IMR-90 (cell line): ENCODE measurements at regions not wholly inside any gene's neighbourhood (a gene's known extent, or its start where the extent isn't known, plus 50 kb on each side); places are given as distances from the start of the nearest gene placed in this dataset.

Source experiments
- ATAC-seq: fragments of 200-7000 bp; cut with Tn5 transposase; 2 replicates; pipeline ENCODE4 v1.9.1; 2020; ENCODE audit warnings: low read depth, mild to moderate bottlenecking, moderate library complexity
- BruUV-seq: library from RNA; stranded (reverse); fragments of 400-500 nt; replicated peaks from 2 replicates; lab custom pipeline; 2021; lab: Mats Ljungman, UMichigan
- CTCF ChIA-PET: fragments of 300-600 bp; formaldehyde crosslinking; extraction: SDS; loops from one replicate; lab custom pipeline; 2021; ENCODE audit warnings: antibody characterized with exemption; lab: Yijun Ruan, JAX
- POLR2A ChIA-PET: fragments of 300-600 bp; sonication (Branson Sonifier 250); formaldehyde crosslinking; loops from one replicate; lab custom pipeline; 2022; ENCODE audit warnings: antibody characterized with exemption; ENCODE audit not compliant: unreplicated experiment; lab: Charles Lee
- DNase-seq: peaks from one replicate; pipeline ENCODE4 v3.0.0; 2013
- H2AFZ ChIP-seq: replicated peaks from 2 replicates; pipeline ENCODE3; 2013; ENCODE audit warnings: low read length, mild to moderate bottlenecking; ENCODE audit not compliant: poor library complexity
- H2AK5ac ChIP-seq: 2 replicates; pipeline ENCODE4 v1.6.1; 2013; ENCODE audit warnings: low read depth, low read length, inconsistent platforms
- H2AK9ac ChIP-seq: replicated peaks from 2 replicates; pipeline ENCODE3; 2013; ENCODE audit warnings: mild to moderate bottlenecking, low read depth, low read length, moderate library complexity; ENCODE audit not compliant: poor library complexity
- H2BK120ac ChIP-seq: 2 replicates; pipeline ENCODE4 v1.6.1; 2013; ENCODE audit warnings: low read depth, low read length, inconsistent platforms
- H2BK15ac ChIP-seq: 3 replicates; pipeline ENCODE4 v1.6.1; 2013; ENCODE audit warnings: low read depth, low read length, inconsistent platforms
- H2BK20ac ChIP-seq: 2 replicates; pipeline ENCODE4 v1.6.1; 2013; ENCODE audit warnings: low read depth, mild to moderate bottlenecking, inconsistent platforms, low read length, moderate library complexity
- H2BK5ac ChIP-seq: 2 replicates; pipeline ENCODE4 v1.6.1; 2013; ENCODE audit warnings: mild to moderate bottlenecking, low read depth, low read length, inconsistent platforms; ENCODE audit not compliant: poor library complexity, severe bottlenecking
- H3K14ac ChIP-seq: replicated peaks from 2 replicates; pipeline ENCODE4 v1.6.1; 2013; ENCODE audit warnings: low read depth, low read length, inconsistent platforms
- H3K18ac ChIP-seq: 2 replicates; pipeline ENCODE4 v1.6.1; 2013; ENCODE audit warnings: low read depth, low read length, control low read depth
- H3K23ac ChIP-seq: 2 replicates; pipeline ENCODE4 v1.6.1; 2013; ENCODE audit warnings: low read depth, low read length, inconsistent platforms
- H3K27ac ChIP-seq: 2 replicates; pipeline ENCODE4 v1.5.1; 2013; ENCODE audit warnings: mild to moderate bottlenecking, control low read depth, low read length; ENCODE audit not compliant: insufficient read depth
- H3K27me3 ChIP-seq: 2 replicates; pipeline ENCODE4 v1.6.1; 2013; ENCODE audit warnings: low read length; ENCODE audit not compliant: control insufficient read depth, insufficient read depth
- H3K36me3 ChIP-seq: 2 replicates; pipeline ENCODE4 v1.6.1; 2013; ENCODE audit warnings: low read length, mixed read lengths; ENCODE audit not compliant: control insufficient read depth, insufficient read depth
- H3K4ac ChIP-seq: 2 replicates; pipeline ENCODE4 v1.6.1; 2013; ENCODE audit warnings: low read depth, low read length, inconsistent platforms
- H3K4me1 ChIP-seq: 2 replicates; pipeline ENCODE4 v1.6.1; 2013; ENCODE audit warnings: low read length, mixed read lengths; ENCODE audit not compliant: control insufficient read depth, insufficient read depth
- H3K4me2 ChIP-seq: 2 replicates; pipeline ENCODE4 v1.6.1; 2013; ENCODE audit warnings: low read depth, mild to moderate bottlenecking, control low read depth, low read length, moderate library complexity
- H3K4me3 ChIP-seq: 2 replicates; pipeline ENCODE4 v1.5.1; 2013; ENCODE audit warnings: low read depth, mild to moderate bottlenecking, control low read depth, low read length, moderate library complexity; ENCODE audit not compliant: insufficient read depth
- H3K56ac ChIP-seq: 2 replicates; pipeline ENCODE4 v1.6.1; 2013; ENCODE audit warnings: low read length, inconsistent platforms; ENCODE audit not compliant: insufficient read depth; ENCODE audit errors: extremely low read depth
- H3K79me1 ChIP-seq, 2 experiments: 2 replicates each; pipeline ENCODE4 v1.6.1; 2013; ENCODE audit warnings: low read length in 2 of 2, inconsistent platforms in 1 of 2, low read depth in 1 of 2
- H3K9ac ChIP-seq: 2 replicates; pipeline ENCODE4 v1.6.1; 2013; ENCODE audit warnings: low read depth, low read length, control low read depth
- H3K9me1 ChIP-seq: 2 replicates; pipeline ENCODE4 v1.6.1; 2013; ENCODE audit warnings: low read length, inconsistent platforms; ENCODE audit not compliant: insufficient read depth
- H3K9me3 ChIP-seq: 2 replicates; pipeline ENCODE4 v1.6.1; 2013; ENCODE audit warnings: low read length; ENCODE audit not compliant: control insufficient read depth, insufficient read depth
- H4K20me1 ChIP-seq: 2 replicates; pipeline ENCODE4 v1.6.1; 2013; ENCODE audit warnings: low read length, inconsistent platforms; ENCODE audit not compliant: insufficient read depth
- H4K5ac ChIP-seq: 2 replicates; pipeline ENCODE4 v1.6.1; 2013; ENCODE audit warnings: mild to moderate bottlenecking, low read depth, low read length, control low read depth
- H4K8ac ChIP-seq, 2 experiments: 2 replicates each; pipeline ENCODE4 v1.6.1; 2013; ENCODE audit warnings: low read depth in 2 of 2, low read length in 2 of 2, control low read depth in 1 of 2, inconsistent platforms in 1 of 2
- H4K91ac ChIP-seq: 2 replicates; pipeline ENCODE4 v1.6.1; 2013; ENCODE audit warnings: low read depth, low read length, inconsistent platforms; ENCODE audit not compliant: insufficient read depth
- BHLHE40 ChIP-seq: fragments of 150-350 bp; IDR thresholded peaks from 2 replicates; pipeline ENCODE4 v1.6.1; 2016; ENCODE audit warnings: mild to moderate bottlenecking, low read depth, low read length
- CEBPB ChIP-seq: IDR thresholded peaks from 2 replicates; pipeline ENCODE4 v1.6.1; 2012; ENCODE audit warnings: low read depth, low read length, improper control_type of control experiment
- CHD1 ChIP-seq: IDR thresholded peaks from 2 replicates; pipeline ENCODE4 v1.6.1; 2012; ENCODE audit warnings: low read depth, low read length, improper control_type of control experiment
- CTCF ChIP-seq: conservative IDR thresholded peaks from 2 replicates; pipeline ENCODE4 v1.5.1; 2012; ENCODE audit warnings: mild to moderate bottlenecking, low read depth, low read length, improper control_type of control experiment
- ELK1 ChIP-seq: fragments of 150-350 bp; IDR thresholded peaks from 2 replicates; pipeline ENCODE4 v1.6.1; 2016; ENCODE audit warnings: low read depth, mild to moderate bottlenecking, low read length, moderate library complexity, borderline replicate concordance
- FOS ChIP-seq: fragments of 150-350 bp; IDR thresholded peaks from 2 replicates; pipeline ENCODE4 v1.6.1; 2016; ENCODE audit warnings: low read depth, low read length
- MAFK ChIP-seq: IDR thresholded peaks from 2 replicates; pipeline ENCODE4 v1.6.1; 2012; ENCODE audit warnings: low read depth, low read length, improper control_type of control experiment
- MAZ ChIP-seq: IDR thresholded peaks from 2 replicates; pipeline ENCODE4 v1.6.1; 2012; ENCODE audit warnings: low read depth, mild to moderate bottlenecking, low read length, improper control_type of control experiment, moderate library complexity, borderline replicate concordance
- MXI1 ChIP-seq: IDR thresholded peaks from 2 replicates; pipeline ENCODE4 v1.6.1; 2012; ENCODE audit warnings: low read depth, mild to moderate bottlenecking, low read length, moderate library complexity, borderline replicate concordance
- NFE2L2 ChIP-seq: fragments of 150-350 bp; IDR thresholded peaks from 2 replicates; pipeline ENCODE4 v1.6.1; 2016; ENCODE audit warnings: low read depth, mild to moderate bottlenecking, low read length
- POLR2A ChIP-seq: IDR thresholded peaks from 2 replicates; pipeline ENCODE4 v1.6.1; 2012; ENCODE audit warnings: mild to moderate bottlenecking, low read depth, low read length
- RAD21 ChIP-seq: IDR thresholded peaks from 2 replicates; pipeline ENCODE4 v1.6.1; 2012; ENCODE audit warnings: low read length, improper control_type of control experiment
- RCOR1 ChIP-seq: IDR thresholded peaks from 2 replicates; pipeline ENCODE4 v1.6.1; 2012; ENCODE audit warnings: mild to moderate bottlenecking, low read length, improper control_type of control experiment; ENCODE audit not compliant: insufficient replicate concordance
- RFX5 ChIP-seq: IDR thresholded peaks from 2 replicates; pipeline ENCODE4 v1.8.0; 2012; ENCODE audit warnings: low read depth, mild to moderate bottlenecking, low read length, moderate library complexity
- SMC3 ChIP-seq: fragments of 150-350 bp; IDR thresholded peaks from 2 replicates; pipeline ENCODE4 v1.6.1; 2016; ENCODE audit warnings: low read depth, mild to moderate bottlenecking, antibody characterized with exemption, low read length, moderate library complexity
- USF2 ChIP-seq: fragments of 150-350 bp; IDR thresholded peaks from 2 replicates; pipeline ENCODE4 v1.6.1; 2017; ENCODE audit warnings: mild to moderate bottlenecking, antibody characterized with exemption, low read length, low read depth
- WGBS, 2 experiments: methylation state at CpG; one replicate each; pipeline versions ENCODE4 v1.1.5 to v1.1.7; 2013; ENCODE audit warnings: missing lambda C conversion rate in 2 of 2; ENCODE audit not compliant: insufficient read length in 1 of 2; ENCODE audit errors: extremely low coverage in 2 of 2; 5-methylcytosine and 5-hydroxymethylcytosine counted together
- dilution Hi-C: fragments of 300-500 bp; cut with HindIII; formaldehyde crosslinking; loops from one replicate; pipeline ENCODE4 v1.14.3; 2018; ENCODE audit warnings: low sequenced_read_pairs; ENCODE audit not compliant: unreplicated experiment
- in situ Hi-C: fragments of 300-500 bp; cut with MboI; formaldehyde crosslinking; loops from 3 replicates; pipeline ENCODE4 v1.14.3; 2019; ENCODE audit warnings: low sequenced_read_pairs, inconsistent platforms, mixed read lengths
- intact Hi-C: fragments of 100-400 bp; cut with micrococcal nuclease; formaldehyde crosslinking; loops from 2 replicates; pipeline ENCODE4 v1.10.0; 2022

GRCh38 chr15:62430056-62430455 lies 265.0 kb upstream of the C2CD4B start:
- dilution Hi-C loops, result no loop called here
- H3K23ac ChIP-seq, result no peak overlapping the region
- H3K27ac ChIP-seq, result no peak overlapping the region
- ChIA-PET CTCF (no interaction called here), POLR2A (no interaction called here)
- H3K79me1 ChIP-seq, result peaks cover 14 to 25% of the 10 kb centered on the region in 2 experiments
- H2AK9ac ChIP-seq, result no peak overlapping the region
- H4K20me1 ChIP-seq, result no peaks in the 10 kb centered on the region
- no peak overlapping the region for H3K4me3 ChIP-seq
- H3K27me3 ChIP-seq, result no peaks in the 10 kb centered on the region
- H3K9ac ChIP-seq, result no peak overlapping the region
- H3K4ac ChIP-seq, result no peak overlapping the region
- peaks cover 5% of the 10 kb centered on the region; the same call in 1 of the 2 replicates for H3K9me1 ChIP-seq
- H3K56ac ChIP-seq, result no peak overlapping the region
- no peak for DNase-seq
- no peak overlapping the region for H3K14ac ChIP-seq
- H3K9me3 ChIP-seq, result no peaks in the 10 kb centered on the region
- no peak overlapping the region for H3K4me2 ChIP-seq
- H4K5ac ChIP-seq, result no peak overlapping the region
- in situ Hi-C loops, result no loop called here
- no peak overlapping the region for H2AK5ac ChIP-seq
- no peak overlapping the region for H2AFZ ChIP-seq
- no peak overlapping the region for H2BK20ac ChIP-seq
- no peak overlapping the region for H3K18ac ChIP-seq
- no peak overlapping the region for H4K91ac ChIP-seq
- H2BK15ac ChIP-seq, result no peak overlapping the region
- 80% methylated on average over 1 of the region's 2 CpGs; no CpG with 5 or more reads in 1 of the 2 experiments for WGBS, 2 experiments
- H3K4me1 ChIP-seq, result peaks cover 13% of the 10 kb centered on the region; the same call in 1 of the 2 replicates
- no peak overlapping the region for H2BK5ac ChIP-seq
- no peak overlapping the region for H4K8ac ChIP-seq
- no TSS peak for BruUV-seq
- H3K36me3 ChIP-seq, result no peaks in the 10 kb centered on the region
- H2BK120ac ChIP-seq, result no peak overlapping the region
- no peak for ATAC-seq
- TF ChIP-seq MAFK (no peak), CTCF (no peak), CEBPB (no peak), NFE2L2 (no peak), RAD21 (no peak), POLR2A (no peak), MXI1 (no peak), CHD1 (no peak), FOS (no peak), SMC3 (no peak), BHLHE40 (no peak), MAZ (no peak), RFX5 (no peak), ELK1 (no peak), RCOR1 (no peak), USF2 (no peak)
- intact Hi-C loops, result no loop called here
